PC-3 (cell line): ENCODE measurements at regions not wholly inside any gene's neighbourhood (a gene's known extent, or its start where the extent isn't known, plus 50 kb on each side); places are given as distances from the start of the nearest gene placed in this dataset.

ENCODE experiments used
- EZH2 ChIP-seq: fragments of 300-600 bp; sonication (generic); IDR thresholded peaks from one replicate; pipeline ENCODE4 v1.6.1; 2017; ENCODE audit warnings: antibody characterized with exemption, mild to moderate bottlenecking, low read length; ENCODE audit not compliant: unreplicated experiment
- EZH2phosphoT487 ChIP-seq: fragments of 300-600 bp; sonication (generic); IDR thresholded peaks from 2 replicates; pipeline ENCODE4 v1.6.1; 2018; ENCODE audit warnings: mild to moderate bottlenecking, antibody characterized with exemption, low read length, borderline replicate concordance
- TF ChIP-seq, protein P1 (sequence below): fragments of 300-600 bp; sonication (generic); conservative IDR thresholded peaks from 2 replicates; pipeline ENCODE4 v1.5.1; 2017; ENCODE audit warnings: antibody characterized with exemption, low read depth, mild to moderate bottlenecking, low read length

GRCh38 chr5:116859666-116860320 lies 285.2 kb upstream of the SEMA6A start:
- TF ChIP-seq, protein P1, sequence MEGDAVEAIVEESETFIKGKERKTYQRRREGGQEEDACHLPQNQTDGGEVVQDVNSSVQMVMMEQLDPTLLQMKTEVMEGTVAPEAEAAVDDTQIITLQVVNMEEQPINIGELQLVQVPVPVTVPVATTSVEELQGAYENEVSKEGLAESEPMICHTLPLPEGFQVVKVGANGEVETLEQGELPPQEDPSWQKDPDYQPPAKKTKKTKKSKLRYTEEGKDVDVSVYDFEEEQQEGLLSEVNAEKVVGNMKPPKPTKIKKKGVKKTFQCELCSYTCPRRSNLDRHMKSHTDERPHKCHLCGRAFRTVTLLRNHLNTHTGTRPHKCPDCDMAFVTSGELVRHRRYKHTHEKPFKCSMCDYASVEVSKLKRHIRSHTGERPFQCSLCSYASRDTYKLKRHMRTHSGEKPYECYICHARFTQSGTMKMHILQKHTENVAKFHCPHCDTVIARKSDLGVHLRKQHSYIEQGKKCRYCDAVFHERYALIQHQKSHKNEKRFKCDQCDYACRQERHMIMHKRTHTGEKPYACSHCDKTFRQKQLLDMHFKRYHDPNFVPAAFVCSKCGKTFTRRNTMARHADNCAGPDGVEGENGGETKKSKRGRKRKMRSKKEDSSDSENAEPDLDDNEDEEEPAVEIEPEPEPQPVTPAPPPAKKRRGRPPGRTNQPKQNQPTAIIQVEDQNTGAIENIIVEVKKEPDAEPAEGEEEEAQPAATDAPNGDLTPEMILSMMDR = no peak
- no peak for TF ChIP-seq EZH2
- TF ChIP-seq EZH2phosphoT487 = no peak
